Nephron (organoid): ENCODE measurements at regions not wholly inside any gene's neighbourhood (a gene's known extent, or its start where the extent isn't known, plus 50 kb on each side); places are given as distances from the start of the nearest gene placed in this dataset.
A peak's percentile ranks its signal among the peaks of the same experiment; 100 is the strongest.
"Not testable (repeated sequence)": the region's sequence is repeated elsewhere in the genome, so short reads cannot be mapped to it uniquely, and the experiment has no call there.

ENCODE experiments used
- H3K27ac Mint-ChIP-seq, 3 experiments: 2 replicates each; pipeline ENCODE4 v1.8.0; 2020; ENCODE audit warnings: mixed read lengths in 3 of 3, mild to moderate bottlenecking in 2 of 3, moderate library complexity in 1 of 3
- H3K27me3 Mint-ChIP-seq: 2 replicates; pipeline ENCODE4 v1.8.0; 2021; ENCODE audit warnings: low read depth, mild to moderate bottlenecking, moderate library complexity, mixed read lengths
- H3K36me3 Mint-ChIP-seq: 2 replicates; pipeline ENCODE4 v1.8.0; 2020; ENCODE audit warnings: low read depth, mixed read lengths
- H3K4me1 Mint-ChIP-seq: 2 replicates; pipeline ENCODE4 v1.8.0; 2020; ENCODE audit warnings: mixed read lengths
- H3K4me3 Mint-ChIP-seq, 3 experiments: 2 replicates each; pipeline ENCODE4 v1.8.0; 2020; ENCODE audit warnings: mild to moderate bottlenecking in 3 of 3, mixed read lengths in 3 of 3, moderate library complexity in 2 of 3
- H3K9me3 Mint-ChIP-seq: 2 replicates; pipeline ENCODE4 v1.8.0; 2020; ENCODE audit warnings: mixed read lengths
- CTCF ChIP-seq, 3 experiments: fragments of 200-600 bp; sonication (generic); IDR thresholded peaks; one replicate each; pipeline ENCODE4 v1.5.0; 2021; ENCODE audit warnings: antibody characterized with exemption in 3 of 3; ENCODE audit not compliant: unreplicated experiment in 3 of 3

GRCh38 chr17:79547586-79547985 lies 63.3 kb downstream of the RBFOX3 start:
- H3K4me3 Mint-ChIP-seq = no peak overlapping the region
- H3K36me3 Mint-ChIP-seq = peaks cover 4% of the 10 kb centered on the region
- peaks cover 48% of the 10 kb centered on the region for H3K27me3 Mint-ChIP-seq
- H3K4me1 Mint-ChIP-seq = peaks cover 16% of the 10 kb centered on the region
- no peak for TF ChIP-seq CTCF (IDR thresholded peaks at IDR 0.05; ENCODE audit: unreplicated experiment in 3 of 3)
- peaks cover 13% of the 10 kb centered on the region for H3K9me3 Mint-ChIP-seq
- no peak overlapping the region for H3K27ac Mint-ChIP-seq

GRCh38 chr17:79547171-79547570 lies 63.7 kb downstream of the RBFOX3 start:
- H3K27ac Mint-ChIP-seq, H3K36me3 Mint-ChIP-seq, H3K4me3 Mint-ChIP-seq: not testable (repeated sequence)
- Mint-ChIP-seq H3K27me3 (peaks cover 48% of the 10 kb centered on the region), H3K9me3 (peaks cover 11% of the 10 kb centered on the region), H3K4me1 (peaks cover 16% of the 10 kb centered on the region)

GRCh38 chr17:79546386-79546785 lies 64.5 kb downstream of the RBFOX3 start:
- Mint-ChIP-seq H3K4me1 (peaks cover 16% of the 10 kb centered on the region), H3K27me3 (peaks cover 48% of the 10 kb centered on the region), H3K4me3 (no peak overlapping the region), H3K27ac (no peak overlapping the region), H3K36me3 (peaks cover 4% of the 10 kb centered on the region), H3K9me3 (peaks cover 11% of the 10 kb centered on the region)
- no peak for TF ChIP-seq CTCF (IDR thresholded peaks at IDR 0.05; ENCODE audit: unreplicated experiment in 3 of 3)

GRCh38 chr17:79545251-79546005 lies 65.4 kb downstream of the RBFOX3 start:
- TF ChIP-seq CTCF (IDR thresholded peaks at IDR 0.05; ENCODE audit: unreplicated experiment in 3 of 3) = no peak
- Mint-ChIP-seq H3K4me3 (no peak overlapping the region), H3K27ac (no peak overlapping the region), H3K4me1 (peaks cover 16% of the 10 kb centered on the region), H3K36me3 (peaks cover 1% of the 10 kb centered on the region), H3K27me3 (peaks cover 48% of the 10 kb centered on the region), H3K9me3 (peaks cover 9% of the 10 kb centered on the region)

- Mint-ChIP-seq H3K27me3 (peaks cover 48% of the 10 kb centered on the region), H3K4me3 (no peak overlapping the region), H3K9me3 (peaks cover 2% of the 10 kb centered on the region), H3K36me3 (no peaks in the 10 kb centered on the region), H3K4me1 (peaks cover 12% of the 10 kb centered on the region), H3K27ac (no peak overlapping the region)
- no peak for TF ChIP-seq CTCF (IDR thresholded peaks at IDR 0.05; ENCODE audit: unreplicated experiment in 3 of 3)
Measured at GRCh38 chr17:79544142-79544914, 66.5 kb downstream of the RBFOX3 start.

- H3K4me3 Mint-ChIP-seq = peak overlapping the region in 1 of 3 experiments; percentile 42
- TF ChIP-seq CTCF (IDR thresholded peaks at IDR 0.05; ENCODE audit: unreplicated experiment in 3 of 3) = no peak
- H3K9me3 Mint-ChIP-seq = no peaks in the 10 kb centered on the region
- peaks cover 50% of the 10 kb centered on the region for H3K27me3 Mint-ChIP-seq
- no peaks in the 10 kb centered on the region for H3K36me3 Mint-ChIP-seq
- no peak overlapping the region for H3K27ac Mint-ChIP-seq
- peaks cover 8% of the 10 kb centered on the region for H3K4me1 Mint-ChIP-seq
Measured at GRCh38 chr17:79543531-79543930, 67.3 kb downstream of the RBFOX3 start.
